H9 (cell line): ENCODE measurements at regions not wholly inside any gene's neighbourhood (a gene's known extent, or its start where the extent isn't known, plus 50 kb on each side); places are given as distances from the start of the nearest gene placed in this dataset.

Experiments
- DNase-seq: peaks from one replicate; pipeline ENCODE4 v3.0.0-alpha.2; 2017
- H2AFZ ChIP-seq: one replicate; pipeline ENCODE4 v1.6.1; 2013; ENCODE audit warnings: mild to moderate bottlenecking, low read length, control low read depth, moderate library complexity
- H2AK5ac ChIP-seq: 2 replicates; pipeline ENCODE4 v1.6.1; 2013; ENCODE audit warnings: low read length, control low read depth, mixed read lengths; ENCODE audit not compliant: insufficient read length
- H2BK120ac ChIP-seq: one replicate; pipeline ENCODE4 v1.6.1; 2013; ENCODE audit warnings: low read depth, mild to moderate bottlenecking, low read length, control low read depth, inconsistent platforms; ENCODE audit not compliant: poor library complexity, severe bottlenecking
- H2BK12ac ChIP-seq: 2 replicates; pipeline ENCODE4 v1.6.1; 2013; ENCODE audit warnings: low read length, control low read depth, mixed read lengths, low read depth; ENCODE audit not compliant: insufficient read length
- H2BK15ac ChIP-seq: 2 replicates; pipeline ENCODE4 v1.6.1; 2013; ENCODE audit warnings: low read depth, low read length, control low read depth
- H2BK20ac ChIP-seq: one replicate; pipeline ENCODE4 v1.6.1; 2013; ENCODE audit warnings: low read depth, mild to moderate bottlenecking, low read length, control low read depth, inconsistent platforms; ENCODE audit not compliant: poor library complexity, severe bottlenecking
- H2BK5ac ChIP-seq: 2 replicates; pipeline ENCODE4 v1.6.1; 2013; ENCODE audit warnings: low read length, control low read depth, mixed read lengths; ENCODE audit not compliant: insufficient read length
- H3K14ac ChIP-seq: 2 replicates; pipeline ENCODE4 v1.6.1; 2013; ENCODE audit warnings: low read length, control low read depth; ENCODE audit not compliant: insufficient read depth
- H3K18ac ChIP-seq: 2 replicates; pipeline ENCODE4 v1.6.1; 2013; ENCODE audit warnings: low read depth, mild to moderate bottlenecking, mixed read lengths, low read length, control low read depth; ENCODE audit not compliant: insufficient read length
- H3K23ac ChIP-seq: 2 replicates; pipeline ENCODE4 v1.6.1; 2013; ENCODE audit warnings: low read length, control low read depth, mixed read lengths, low read depth; ENCODE audit not compliant: insufficient read length
- H3K23me2 ChIP-seq: 2 replicates; pipeline ENCODE4 v1.6.1; 2013; ENCODE audit warnings: low read depth, mild to moderate bottlenecking, mixed read lengths, low read length, control low read depth; ENCODE audit not compliant: insufficient read length, poor library complexity, severe bottlenecking
- H3K27ac ChIP-seq: 2 replicates; pipeline ENCODE4 v1.5.1; 2013; ENCODE audit warnings: low read length, control low read depth, mixed read lengths, low read depth; ENCODE audit not compliant: insufficient read length
- H3K27me3 ChIP-seq: 2 replicates; pipeline ENCODE4 v1.6.1; 2013; ENCODE audit warnings: low read length, control low read depth, inconsistent platforms; ENCODE audit not compliant: insufficient read depth
- H3K4ac ChIP-seq: 2 replicates; pipeline ENCODE4 v1.6.1; 2013; ENCODE audit warnings: low read depth, mild to moderate bottlenecking, control low read depth, inconsistent platforms, low read length, moderate library complexity
- H3K4me1 ChIP-seq: 2 replicates; pipeline ENCODE4 v1.6.1; 2013; ENCODE audit warnings: low read length, control low read depth, inconsistent platforms; ENCODE audit not compliant: insufficient read depth
- H3K4me2 ChIP-seq: 2 replicates; pipeline ENCODE4 v1.6.1; 2013; ENCODE audit warnings: low read length, control low read depth, mixed read lengths; ENCODE audit not compliant: insufficient read length, insufficient read depth
- H3K56ac ChIP-seq: 2 replicates; pipeline ENCODE4 v1.6.1; 2013; ENCODE audit warnings: low read depth, mild to moderate bottlenecking, mixed read lengths, low read length, control low read depth; ENCODE audit not compliant: insufficient read length
- H3K79me1 ChIP-seq: 2 replicates; pipeline ENCODE4 v1.6.1; 2013; ENCODE audit warnings: low read depth, mild to moderate bottlenecking, moderate library complexity, low read length, control low read depth, inconsistent platforms; ENCODE audit not compliant: insufficient read depth, poor library complexity, severe bottlenecking
- H3K79me2 ChIP-seq: 2 replicates; pipeline ENCODE4 v1.6.1; 2013; ENCODE audit warnings: low read length, control low read depth, inconsistent platforms; ENCODE audit not compliant: insufficient read depth
- H3K9ac ChIP-seq: 2 replicates; pipeline ENCODE4 v1.6.1; 2013; ENCODE audit warnings: low read length, control low read depth, mixed read lengths; ENCODE audit not compliant: insufficient read length; ENCODE audit errors: extremely low read depth
- H3K9me3 ChIP-seq: one replicate; pipeline ENCODE4 v1.6.1; 2013; ENCODE audit warnings: low read depth, low read length, inconsistent platforms; ENCODE audit not compliant: control insufficient read depth
- H3T11ph ChIP-seq: one replicate; pipeline ENCODE4 v1.6.1; 2013; ENCODE audit warnings: mild to moderate bottlenecking, low read length, control low read depth, inconsistent platforms
- H4K20me1 ChIP-seq: one replicate; pipeline ENCODE4 v1.6.1; 2013; ENCODE audit not compliant: control insufficient read depth, insufficient read length, insufficient read depth
- H4K5ac ChIP-seq: 2 replicates; pipeline ENCODE4 v1.6.1; 2013; ENCODE audit warnings: low read depth, mild to moderate bottlenecking, mixed read lengths, low read length, control low read depth; ENCODE audit not compliant: insufficient read length
- H4K8ac ChIP-seq: replicated peaks from 2 replicates; pipeline ENCODE4 v1.6.1; 2013; ENCODE audit warnings: low read length, control low read depth, mixed read lengths, low read depth; ENCODE audit not compliant: insufficient read length
- H4K91ac ChIP-seq: 2 replicates; pipeline ENCODE4 v1.6.1; 2013; ENCODE audit warnings: low read depth, mild to moderate bottlenecking, moderate library complexity, mixed read lengths, low read length, control low read depth; ENCODE audit not compliant: insufficient read length
- H3K27ac Mint-ChIP-seq, 3 experiments: 2 replicates in 2 of 3; 3 replicates in 1 of 3; pipeline ENCODE4 v1.8.0; 2020 to 2021; ENCODE audit warnings: mixed read lengths in 3 of 3, mild to moderate bottlenecking in 1 of 3, moderate library complexity in 1 of 3
- H3K27me3 Mint-ChIP-seq: 2 replicates; pipeline ENCODE4 v1.8.0; 2021; ENCODE audit warnings: low read depth, mild to moderate bottlenecking, moderate library complexity, mixed read lengths
- H3K36me3 Mint-ChIP-seq, 3 experiments: 2 replicates in 2 of 3; 3 replicates in 1 of 3; pipeline ENCODE4 v1.8.0; 2020 to 2021; ENCODE audit warnings: low read depth in 3 of 3, mixed read lengths in 3 of 3; ENCODE audit not compliant: insufficient read depth in 1 of 3
- H3K4me1 Mint-ChIP-seq, 2 experiments: 2 replicates each; pipeline ENCODE4 v1.8.0; 2020; ENCODE audit warnings: mixed read lengths in 2 of 2
- H3K4me3 Mint-ChIP-seq, 2 experiments: 2 replicates in 1 of 2; 3 replicates in 1 of 2; pipeline ENCODE4 v1.8.0; 2020 to 2021; ENCODE audit warnings: mild to moderate bottlenecking in 2 of 2, mixed read lengths in 2 of 2, moderate library complexity in 1 of 2
- H3K9me3 Mint-ChIP-seq, 2 experiments: 2 replicates in 1 of 2; 3 replicates in 1 of 2; pipeline ENCODE4 v1.8.0; 2020; ENCODE audit warnings: mild to moderate bottlenecking in 2 of 2, mixed read lengths in 2 of 2, moderate library complexity in 1 of 2
- WGBS: extraction: QIAGEN DNeasy Blood & Tissue Kit; methylation state at CpG from one replicate; pipeline ENCODE4 v1.1.7; 2013; ENCODE audit warnings: missing lambda C conversion rate, low lambda C conversion rate, mixed read lengths; ENCODE audit not compliant: insufficient read length; ENCODE audit errors: extremely low coverage; 5-methylcytosine and 5-hydroxymethylcytosine counted together
- TF ChIP-seq, protein P1 (sequence below): fragments of 200-600 bp; sonication (generic); conservative IDR thresholded peaks from 3 replicates; pipeline ENCODE4 v1.8.0; 2021; ENCODE audit warnings: antibody characterized with exemption, mild to moderate bottlenecking

DNA sequence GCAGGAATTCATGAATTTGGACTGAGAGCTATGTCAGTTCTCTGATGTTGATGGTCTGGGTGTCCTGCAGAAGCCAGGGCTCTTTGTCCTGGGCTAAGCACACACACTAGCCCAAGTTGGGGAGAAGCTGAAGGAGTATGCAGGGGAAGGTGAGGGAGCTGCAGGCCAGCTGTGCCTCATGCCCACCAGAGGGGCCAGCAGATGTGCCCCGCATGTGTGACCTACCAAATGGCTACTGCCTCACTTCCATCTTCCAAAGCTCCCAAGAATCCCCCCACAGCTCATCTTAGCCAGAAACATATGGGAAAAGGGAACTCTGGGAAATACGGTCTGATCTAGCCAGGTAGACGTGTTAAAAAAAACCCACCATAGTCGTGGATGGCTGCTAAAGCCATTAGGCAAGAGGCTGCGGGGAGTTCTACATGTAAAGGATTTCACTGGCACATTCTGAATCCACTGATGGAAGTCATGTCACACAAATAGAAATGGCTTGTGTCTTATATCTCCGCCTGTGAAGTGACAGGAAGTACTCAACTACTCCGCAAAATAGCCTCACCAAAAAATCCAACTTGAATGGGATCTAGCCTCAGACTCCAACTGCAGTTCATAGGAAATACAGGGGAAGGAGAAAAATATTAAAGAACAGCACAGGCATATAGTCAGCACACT is 96.3 kb upstream of the CLMP start:
- Histone ChIP-seq H2BK20ac (no peak overlapping the region), H2AK5ac (no peak overlapping the region), H3K79me1 (no peaks in the 10 kb centered on the region), H3K79me2 (no peaks in the 10 kb centered on the region; the same call in 1 of the 2 replicates), H3K4ac (no peak overlapping the region), H3K56ac (no peak overlapping the region), H3K9me3 (no peaks in the 10 kb centered on the region), H2BK120ac (no peak overlapping the region), H2BK5ac (no peak overlapping the region), H3T11ph (no peak overlapping the region), H2AFZ (no peak overlapping the region), H3K4me1 (no peaks in the 10 kb centered on the region), H3K14ac (no peak overlapping the region), H3K4me2 (no peak overlapping the region), H3K27ac (no peak overlapping the region), H4K20me1 (no peaks in the 10 kb centered on the region), H3K23me2 (no peaks in the 10 kb centered on the region), H2BK12ac (no peak overlapping the region), H4K8ac (no peak overlapping the region), H4K5ac (no peak overlapping the region), H3K18ac (no peak overlapping the region), H3K27me3 (no peaks in the 10 kb centered on the region), H2BK15ac (no peak overlapping the region), H3K23ac (no peak overlapping the region), H3K9ac (no peak overlapping the region), H4K91ac (no peak overlapping the region)
- no peak for DNase-seq
- WGBS: no CpG with 5 or more reads among the region's 7 CpGs
- Mint-ChIP-seq H3K27me3 (peaks cover 1% of the 10 kb centered on the region; the same call in 1 of the 2 replicates), H3K36me3 (no peaks in the 10 kb centered on the region), H3K9me3 (peaks cover 0 to 2% of the 10 kb centered on the region in 2 experiments; a peak in 2 of 5 replicates), H3K4me1 (peaks cover 3 to 5% of the 10 kb centered on the region in 2 experiments; a peak in 3 of 4 replicates), H3K27ac (no peak overlapping the region), H3K4me3 (no peak overlapping the region)
- TF ChIP-seq, protein P1, sequence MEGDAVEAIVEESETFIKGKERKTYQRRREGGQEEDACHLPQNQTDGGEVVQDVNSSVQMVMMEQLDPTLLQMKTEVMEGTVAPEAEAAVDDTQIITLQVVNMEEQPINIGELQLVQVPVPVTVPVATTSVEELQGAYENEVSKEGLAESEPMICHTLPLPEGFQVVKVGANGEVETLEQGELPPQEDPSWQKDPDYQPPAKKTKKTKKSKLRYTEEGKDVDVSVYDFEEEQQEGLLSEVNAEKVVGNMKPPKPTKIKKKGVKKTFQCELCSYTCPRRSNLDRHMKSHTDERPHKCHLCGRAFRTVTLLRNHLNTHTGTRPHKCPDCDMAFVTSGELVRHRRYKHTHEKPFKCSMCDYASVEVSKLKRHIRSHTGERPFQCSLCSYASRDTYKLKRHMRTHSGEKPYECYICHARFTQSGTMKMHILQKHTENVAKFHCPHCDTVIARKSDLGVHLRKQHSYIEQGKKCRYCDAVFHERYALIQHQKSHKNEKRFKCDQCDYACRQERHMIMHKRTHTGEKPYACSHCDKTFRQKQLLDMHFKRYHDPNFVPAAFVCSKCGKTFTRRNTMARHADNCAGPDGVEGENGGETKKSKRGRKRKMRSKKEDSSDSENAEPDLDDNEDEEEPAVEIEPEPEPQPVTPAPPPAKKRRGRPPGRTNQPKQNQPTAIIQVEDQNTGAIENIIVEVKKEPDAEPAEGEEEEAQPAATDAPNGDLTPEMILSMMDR: no peak
